ENCODE measurements at regions not wholly inside any gene's neighbourhood (a gene's known extent, or its start where the extent isn't known, plus 50 kb on each side); places are given as distances from the start of the nearest gene placed in this dataset.

DNA sequence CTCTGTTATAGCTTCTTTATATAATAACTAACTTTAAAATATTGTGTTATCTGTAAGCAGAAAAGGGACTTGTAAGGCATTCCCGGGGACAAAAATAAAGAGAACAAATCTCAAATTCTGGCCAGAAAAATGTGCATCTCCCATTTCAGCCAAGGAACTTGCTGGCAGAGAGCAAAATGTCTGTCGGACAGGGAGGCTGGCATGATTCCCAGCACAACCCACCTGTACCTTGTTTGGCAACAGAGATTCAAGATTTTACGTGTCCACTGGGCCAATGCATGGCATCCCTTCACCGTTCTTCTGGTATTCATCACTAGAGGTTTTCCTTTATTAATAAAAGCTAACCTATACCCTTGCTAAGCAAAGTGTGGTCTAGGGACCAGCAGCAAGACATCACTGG lies 566.6 kb downstream of the PSAT1 start:
- no peak for DNase-seq
- Histone ChIP-seq H3K4me3 (ENCODE audit: low read length) (no peak overlapping the region), H3K4me1 (ENCODE audit: insufficient read depth, low read length) (no peaks in the 10 kb centered on the region), H3K36me3 (ENCODE audit: insufficient read depth, low read length) (no peaks in the 10 kb centered on the region), H3K27ac (ENCODE audit: low read depth, low read length) (no peak overlapping the region), H3K27me3 (ENCODE audit: insufficient read depth, low read length, poor library complexity, severe bottlenecking) (no peaks in the 10 kb centered on the region), H3K9me3 (ENCODE audit: low read length) (no peaks in the 10 kb centered on the region)
- no peak overlapping the region for H3K4me3 Mint-ChIP-seq
- H3K4me1 Mint-ChIP-seq: no peaks in the 10 kb centered on the region
- peaks cover 0 to 5% (median 0%) of the 10 kb centered on the region in 5 donors for H3K9me3 Mint-ChIP-seq
- ChIA-PET CTCF (no interaction called here), POLR2A (no interaction called here)
- no peaks in the 10 kb centered on the region for H3K36me3 Mint-ChIP-seq
- H3K27ac Mint-ChIP-seq: no peak overlapping the region
- no peaks in the 10 kb centered on the region for H3K27me3 Mint-ChIP-seq

DNA sequence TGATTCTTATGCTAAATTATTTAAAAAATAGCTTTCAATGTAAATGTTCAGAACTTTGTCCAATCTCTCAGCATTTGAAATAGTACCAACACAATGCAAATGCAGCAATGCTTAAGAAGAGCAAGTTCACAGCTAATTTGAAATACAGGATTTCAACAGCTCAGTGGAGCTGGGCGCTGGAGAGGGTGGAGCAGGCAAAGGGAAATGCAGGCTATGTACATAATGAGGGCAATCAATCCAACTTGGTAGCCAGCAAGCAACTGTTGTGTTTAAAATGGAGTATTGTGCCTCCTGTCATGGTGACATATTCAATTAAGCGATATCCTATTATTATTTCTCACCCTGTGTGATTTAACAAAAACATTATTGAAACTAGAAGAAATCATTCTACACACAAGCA lies 568.8 kb downstream of the PSAT1 start:
- no peak for DNase-seq
- Histone ChIP-seq H3K36me3 (ENCODE audit: insufficient read depth, low read length) (no peaks in the 10 kb centered on the region), H3K27me3 (ENCODE audit: insufficient read depth, low read length, poor library complexity, severe bottlenecking) (no peaks in the 10 kb centered on the region), H3K9me3 (ENCODE audit: low read length) (no peaks in the 10 kb centered on the region), H3K27ac (ENCODE audit: low read depth, low read length) (no peak overlapping the region), H3K4me1 (ENCODE audit: insufficient read depth, low read length) (no peaks in the 10 kb centered on the region), H3K4me3 (ENCODE audit: low read length) (no peak overlapping the region)
- H3K9me3 Mint-ChIP-seq: peaks cover 0 to 5% (median 0%) of the 10 kb centered on the region in 5 donors
- H3K36me3 Mint-ChIP-seq: no peaks in the 10 kb centered on the region
- CTCF ChIA-PET: no interaction called here
- H3K27ac Mint-ChIP-seq: no peak overlapping the region
- POLR2A ChIA-PET: no interaction called here
- no peaks in the 10 kb centered on the region for H3K4me1 Mint-ChIP-seq
- H3K27me3 Mint-ChIP-seq: no peaks in the 10 kb centered on the region
- H3K4me3 Mint-ChIP-seq: no peak overlapping the region

- no peak overlapping the region for H3K4me3 ChIP-seq (ENCODE audit: low read length)
- H3K36me3 ChIP-seq (ENCODE audit: insufficient read depth, low read length): no peaks in the 10 kb centered on the region
- ChIA-PET POLR2A (no interaction called here), CTCF (no interaction called here)
- Mint-ChIP-seq H3K27me3 (no peaks in the 10 kb centered on the region), H3K4me1 (no peaks in the 10 kb centered on the region), H3K4me3 (no peak overlapping the region), H3K27ac (no peak overlapping the region), H3K9me3 (peaks cover 0 to 5% (median 0%) of the 10 kb centered on the region in 5 donors), H3K36me3 (no peaks in the 10 kb centered on the region)
- no peaks in the 10 kb centered on the region for H3K27me3 ChIP-seq (ENCODE audit: insufficient read depth, low read length, poor library complexity, severe bottlenecking)
- no peaks in the 10 kb centered on the region for H3K9me3 ChIP-seq (ENCODE audit: low read length)
- H3K27ac ChIP-seq (ENCODE audit: low read depth, low read length): no peak overlapping the region
- no peaks in the 10 kb centered on the region for H3K4me1 ChIP-seq (ENCODE audit: insufficient read depth, low read length)
- no peak for DNase-seq
Observed at GRCh38 chr9:78866207-78867132, 569.5 kb downstream of the PSAT1 start.

DNA sequence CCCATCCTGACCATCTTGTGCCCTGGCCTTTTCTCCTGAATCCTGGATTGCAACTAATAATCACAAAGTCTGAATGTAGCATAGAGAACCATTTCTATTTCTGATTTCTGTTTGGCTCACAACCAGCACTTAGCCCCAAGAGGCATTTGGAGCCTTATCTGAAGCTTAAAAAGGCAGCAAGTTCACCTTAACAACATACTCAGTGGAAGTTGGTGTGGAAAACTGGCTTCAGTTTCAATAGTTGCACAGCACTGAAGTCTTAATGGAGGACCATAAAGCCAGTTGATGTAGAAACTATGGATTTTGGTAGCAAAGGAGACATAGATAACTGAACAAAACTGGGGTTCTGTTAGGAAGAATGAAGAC lies 574.1 kb downstream of the PSAT1 start:
- Histone ChIP-seq H3K27ac (ENCODE audit: low read depth, low read length) (no peak overlapping the region), H3K4me3 (ENCODE audit: low read length) (no peak overlapping the region), H3K9me3 (ENCODE audit: low read length) (no peaks in the 10 kb centered on the region), H3K4me1 (ENCODE audit: insufficient read depth, low read length) (no peaks in the 10 kb centered on the region), H3K36me3 (ENCODE audit: insufficient read depth, low read length) (no peaks in the 10 kb centered on the region), H3K27me3 (ENCODE audit: insufficient read depth, low read length, poor library complexity, severe bottlenecking) (no peaks in the 10 kb centered on the region)
- Mint-ChIP-seq H3K4me1 (no peaks in the 10 kb centered on the region), H3K27me3 (no peaks in the 10 kb centered on the region), H3K27ac (no peak overlapping the region), H3K4me3 (no peak overlapping the region), H3K36me3 (no peaks in the 10 kb centered on the region), H3K9me3 (peaks cover 0 to 9% (median 0%) of the 10 kb centered on the region in 5 donors)
- DNase-seq: no peak
- ChIA-PET CTCF (no interaction called here), POLR2A (no interaction called here)

GRCh38 chr9:78871452-78872331 lies 574.8 kb downstream of the PSAT1 start:
- H3K4me3 ChIP-seq (ENCODE audit: low read length): no peak overlapping the region
- no peaks in the 10 kb centered on the region for H3K36me3 Mint-ChIP-seq
- POLR2A ChIA-PET: no interaction called here
- H3K27me3 ChIP-seq (ENCODE audit: insufficient read depth, low read length, poor library complexity, severe bottlenecking): no peaks in the 10 kb centered on the region
- no peak for DNase-seq
- CTCF ChIA-PET: no interaction called here
- H3K36me3 ChIP-seq (ENCODE audit: insufficient read depth, low read length): no peaks in the 10 kb centered on the region
- no peak overlapping the region for H3K4me3 Mint-ChIP-seq
- no peak overlapping the region for H3K27ac Mint-ChIP-seq
- no peaks in the 10 kb centered on the region for H3K9me3 ChIP-seq (ENCODE audit: low read length)
- H3K4me1 Mint-ChIP-seq: no peaks in the 10 kb centered on the region
- no peaks in the 10 kb centered on the region for H3K27me3 Mint-ChIP-seq
- H3K27ac ChIP-seq (ENCODE audit: low read depth, low read length): no peak overlapping the region
- no peaks in the 10 kb centered on the region for H3K4me1 ChIP-seq (ENCODE audit: insufficient read depth, low read length)
- H3K9me3 Mint-ChIP-seq: peaks cover 0 to 9% (median 0%) of the 10 kb centered on the region in 5 donors

- no peaks in the 10 kb centered on the region for H3K27me3 Mint-ChIP-seq
- H3K4me1 Mint-ChIP-seq: no peaks in the 10 kb centered on the region
- no peaks in the 10 kb centered on the region for H3K27me3 ChIP-seq (ENCODE audit: insufficient read depth, low read length, poor library complexity, severe bottlenecking)
- H3K4me3 Mint-ChIP-seq: no peak overlapping the region
- H3K4me1 ChIP-seq (ENCODE audit: insufficient read depth, low read length): no peaks in the 10 kb centered on the region
- no peak overlapping the region for H3K27ac Mint-ChIP-seq
- DNase-seq: no peak
- no peak overlapping the region for H3K4me3 ChIP-seq (ENCODE audit: low read length)
- no peaks in the 10 kb centered on the region for H3K36me3 ChIP-seq (ENCODE audit: insufficient read depth, low read length)
- no peaks in the 10 kb centered on the region for H3K9me3 ChIP-seq (ENCODE audit: low read length)
- H3K36me3 Mint-ChIP-seq: no peaks in the 10 kb centered on the region
- CTCF ChIA-PET: no interaction called here
- H3K9me3 Mint-ChIP-seq: peaks cover 0 to 4% (median 2%) of the 10 kb centered on the region in 5 donors
- POLR2A ChIA-PET: no interaction called here
- H3K27ac ChIP-seq (ENCODE audit: low read depth, low read length): no peak overlapping the region
Observed at GRCh38 chr9:78874061-78874460, 577.1 kb downstream of the PSAT1 start.

DNA sequence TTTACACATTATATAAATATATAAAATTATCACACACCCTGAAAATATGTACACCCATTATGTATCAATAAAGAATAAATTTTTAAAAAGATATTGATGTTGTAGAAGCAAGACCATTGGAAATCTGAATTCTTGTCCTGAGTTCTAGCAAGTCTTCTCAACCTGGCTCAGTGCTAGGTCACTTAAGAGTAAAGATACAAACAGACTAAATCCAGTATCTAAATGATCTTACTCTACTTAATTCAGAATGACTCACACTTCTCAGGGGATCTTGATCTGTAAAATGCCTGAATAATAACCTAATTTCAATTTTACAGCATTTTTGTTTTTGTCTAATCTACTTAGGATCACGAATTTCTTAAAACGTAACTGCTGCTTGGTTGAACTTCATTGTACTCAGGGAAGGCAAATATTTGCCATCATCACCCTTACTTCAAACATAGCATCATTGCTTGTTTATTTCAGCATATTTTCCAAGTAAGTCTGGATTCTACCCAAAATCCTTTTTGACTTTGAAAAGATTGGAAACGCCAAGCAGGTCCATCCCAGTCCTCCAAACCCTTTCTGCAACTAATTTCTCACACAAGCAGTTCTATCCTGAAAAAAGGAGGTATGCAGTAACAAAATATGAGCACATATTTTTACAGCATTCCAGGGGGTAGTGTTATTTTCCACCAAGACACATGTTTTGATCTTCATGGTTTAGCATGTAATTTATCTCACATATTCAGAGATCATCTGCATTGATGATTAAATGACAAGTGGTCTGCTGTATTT lies 582.6 kb downstream of the PSAT1 start:
- H3K36me3 Mint-ChIP-seq: no peaks in the 10 kb centered on the region
- H3K9me3 Mint-ChIP-seq: peaks cover 0 to 2% (median 0%) of the 10 kb centered on the region in 5 donors

DNA sequence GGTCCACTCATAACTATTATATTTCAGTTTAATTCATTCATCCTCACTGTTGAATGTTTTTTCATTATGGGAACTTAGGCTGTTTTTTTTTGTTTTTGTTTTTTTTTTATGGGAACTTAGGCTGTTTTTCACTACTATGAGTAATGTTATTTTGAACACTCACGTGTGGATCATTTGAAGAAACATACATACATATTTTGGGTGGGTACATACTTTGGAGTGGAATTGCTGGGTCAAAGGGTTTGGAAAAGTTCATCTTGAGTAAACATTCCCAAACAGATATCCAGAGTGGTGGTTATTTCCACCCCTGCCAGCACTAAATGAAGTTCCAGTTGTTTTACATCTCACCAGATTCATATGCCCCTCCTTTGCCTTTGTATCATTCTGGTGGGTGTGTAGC lies 584.4 kb downstream of the PSAT1 start:
- ChIA-PET CTCF (no interaction called here), POLR2A (no interaction called here)
- no peak overlapping the region for H3K27ac ChIP-seq (ENCODE audit: low read depth, low read length)
- H3K4me3 ChIP-seq (ENCODE audit: low read length): no peak overlapping the region
- H3K9me3 ChIP-seq (ENCODE audit: low read length): no peaks in the 10 kb centered on the region
- H3K27me3 Mint-ChIP-seq: no peaks in the 10 kb centered on the region
- H3K36me3 ChIP-seq (ENCODE audit: insufficient read depth, low read length): no peaks in the 10 kb centered on the region
- no peaks in the 10 kb centered on the region for H3K4me1 Mint-ChIP-seq
- H3K4me3 Mint-ChIP-seq: no peak overlapping the region
- H3K36me3 Mint-ChIP-seq: no peaks in the 10 kb centered on the region
- no peak overlapping the region for H3K27ac Mint-ChIP-seq
- DNase-seq: no peak
- H3K4me1 ChIP-seq (ENCODE audit: insufficient read depth, low read length): no peaks in the 10 kb centered on the region
- no peaks in the 10 kb centered on the region for H3K27me3 ChIP-seq (ENCODE audit: insufficient read depth, low read length, poor library complexity, severe bottlenecking)
- H3K9me3 Mint-ChIP-seq: peaks cover 0 to 2% (median 0%) of the 10 kb centered on the region in 5 donors

More for the DNA sequence above, 582.6 kb downstream of the PSAT1 start:
- Mint-ChIP-seq H3K27ac (no peak overlapping the region), H3K27me3 (no peaks in the 10 kb centered on the region), H3K4me3 (no peak overlapping the region), H3K4me1 (no peaks in the 10 kb centered on the region)
- H3K27me3 ChIP-seq (ENCODE audit: insufficient read depth, low read length, poor library complexity, severe bottlenecking): no peaks in the 10 kb centered on the region
- ChIA-PET CTCF (no interaction called here), POLR2A (no interaction called here)
- no peaks in the 10 kb centered on the region for H3K4me1 ChIP-seq (ENCODE audit: insufficient read depth, low read length)
- H3K9me3 ChIP-seq (ENCODE audit: low read length): no peaks in the 10 kb centered on the region
- H3K36me3 ChIP-seq (ENCODE audit: insufficient read depth, low read length): no peaks in the 10 kb centered on the region
- H3K27ac ChIP-seq (ENCODE audit: low read depth, low read length): no peak overlapping the region
- no peak for DNase-seq
- H3K4me3 ChIP-seq (ENCODE audit: low read length): no peak overlapping the region
